ENCODE measurements at regions not wholly inside any gene's neighbourhood (a gene's known extent, or its start where the extent isn't known, plus 50 kb on each side); places are given as distances from the start of the nearest gene placed in this dataset.
A peak's percentile ranks its signal among the peaks of the same experiment; 100 is the strongest.

GRCh38 chr11:22460181-22460580 lies 122.0 kb downstream of the SLC17A6 start:
- DNase-seq (ENCODE audit: unreplicated experiment) = peak; percentile 32
- Mint-ChIP-seq H3K4me1 (ENCODE audit: insufficient read depth, unreplicated experiment) (no peaks in the 10 kb centered on the region), H3K27ac (ENCODE audit: low read depth, unreplicated experiment) (no peak overlapping the region), H3K36me3 (ENCODE audit: insufficient read depth, unreplicated experiment) (peaks cover 5% of the 10 kb centered on the region), H3K27me3 (ENCODE audit: insufficient read depth, unreplicated experiment) (no peaks in the 10 kb centered on the region), H3K4me3 (ENCODE audit: unreplicated experiment) (no peak overlapping the region), H3K9me3 (ENCODE audit: unreplicated experiment) (peaks cover 7% of the 10 kb centered on the region)
- CTCF ChIA-PET = interaction anchor here (0.6 kb wide), 1 partner anchor 327 kb away, joined by 3 read pairs; no protein-coding TSS in a partner anchor
- intact Hi-C loops (cut with micrococcal nuclease) = no loop called here
- no TSS peak for BruUV-seq (replicated peaks)
- POLR2A ChIA-PET = interaction anchor here (0.5 to 0.7 kb wide), 2 partner anchors 242 to 897 kb away, joined by 3 to 4 read pairs; no protein-coding TSS in a partner anchor
- TF ChIP-seq CTCF (IDR thresholded peaks at IDR 0.05; ENCODE audit: unreplicated experiment) = no peak

- Mint-ChIP-seq H3K4me1 (ENCODE audit: insufficient read depth, unreplicated experiment) (no peaks in the 10 kb centered on the region), H3K4me3 (ENCODE audit: unreplicated experiment) (no peak overlapping the region), H3K27ac (ENCODE audit: low read depth, unreplicated experiment) (peak overlapping the region; percentile 9), H3K36me3 (ENCODE audit: insufficient read depth, unreplicated experiment) (peaks cover 5% of the 10 kb centered on the region), H3K9me3 (ENCODE audit: unreplicated experiment) (peaks cover 7% of the 10 kb centered on the region), H3K27me3 (ENCODE audit: insufficient read depth, unreplicated experiment) (no peaks in the 10 kb centered on the region)
- no peak for TF ChIP-seq CTCF (IDR thresholded peaks at IDR 0.05; ENCODE audit: unreplicated experiment)
- POLR2A ChIA-PET = no interaction called here
- peak; percentile 42 for DNase-seq (ENCODE audit: unreplicated experiment)
- intact Hi-C loops (cut with micrococcal nuclease) = no loop called here
- no TSS peak for BruUV-seq (replicated peaks)
- CTCF ChIA-PET = no interaction called here
Observed at GRCh38 chr11:22459048-22459447, 120.9 kb downstream of the SLC17A6 start.

- no peak for TF ChIP-seq CTCF (IDR thresholded peaks at IDR 0.05; ENCODE audit: unreplicated experiment)
- Mint-ChIP-seq H3K36me3 (ENCODE audit: insufficient read depth, unreplicated experiment) (peaks cover 5% of the 10 kb centered on the region), H3K27me3 (ENCODE audit: insufficient read depth, unreplicated experiment) (no peaks in the 10 kb centered on the region), H3K27ac (ENCODE audit: low read depth, unreplicated experiment) (no peak overlapping the region), H3K4me1 (ENCODE audit: insufficient read depth, unreplicated experiment) (no peaks in the 10 kb centered on the region), H3K9me3 (ENCODE audit: unreplicated experiment) (peaks cover 7% of the 10 kb centered on the region), H3K4me3 (ENCODE audit: unreplicated experiment) (no peak overlapping the region)
- no peak for DNase-seq (ENCODE audit: unreplicated experiment)
- ChIA-PET CTCF (no interaction called here), POLR2A (no interaction called here)
- BruUV-seq (replicated peaks) = no TSS peak
- intact Hi-C loops (cut with micrococcal nuclease) = no loop called here
Observed at GRCh38 chr11:22458161-22458560, 120.0 kb downstream of the SLC17A6 start.

- H3K27me3 Mint-ChIP-seq (ENCODE audit: insufficient read depth, unreplicated experiment) = no peaks in the 10 kb centered on the region
- peaks cover 2% of the 10 kb centered on the region for H3K36me3 Mint-ChIP-seq (ENCODE audit: insufficient read depth, unreplicated experiment)
- BruUV-seq (replicated peaks) = no TSS peak
- intact Hi-C loops (cut with micrococcal nuclease) = no loop called here
- H3K4me1 Mint-ChIP-seq (ENCODE audit: insufficient read depth, unreplicated experiment) = no peaks in the 10 kb centered on the region
- peaks cover 7% of the 10 kb centered on the region for H3K9me3 Mint-ChIP-seq (ENCODE audit: unreplicated experiment)
- CTCF ChIA-PET = no interaction called here
- TF ChIP-seq CTCF (IDR thresholded peaks at IDR 0.05; ENCODE audit: unreplicated experiment) = no peak
- no peak overlapping the region for H3K27ac Mint-ChIP-seq (ENCODE audit: low read depth, unreplicated experiment)
- no peak overlapping the region for H3K4me3 Mint-ChIP-seq (ENCODE audit: unreplicated experiment)
- POLR2A ChIA-PET = no interaction called here
- no peak for DNase-seq (ENCODE audit: unreplicated experiment)
Observed at GRCh38 chr11:22456993-22457762, 119.0 kb downstream of the SLC17A6 start.

Data from MCF 10A (cell line).